ENCODE measurements at regions not wholly inside any gene's neighbourhood (a gene's known extent, or its start where the extent isn't known, plus 50 kb on each side); places are given as distances from the start of the nearest gene placed in this dataset.

DNA sequence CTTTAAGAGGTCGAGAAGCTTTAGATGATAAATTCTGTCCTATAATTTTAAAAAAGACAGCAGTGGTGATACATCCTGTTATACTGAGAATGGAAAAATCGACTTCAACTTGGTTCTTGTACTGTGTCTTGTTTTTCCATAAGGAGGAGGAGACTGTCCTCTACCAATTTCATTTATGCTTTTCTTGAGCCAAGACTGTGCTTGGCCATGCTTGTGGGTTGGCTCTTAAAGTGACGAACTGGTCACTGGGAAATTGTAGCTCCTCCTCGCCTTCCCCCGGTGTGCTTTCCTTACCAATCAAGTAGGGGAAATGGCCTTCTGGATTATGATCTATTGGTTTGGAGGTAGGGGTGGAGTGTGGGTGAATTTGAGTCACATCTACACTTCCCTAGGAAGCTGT is 67.1 kb upstream of the HSPB3 start:
- TF ChIP-seq, protein P1, sequence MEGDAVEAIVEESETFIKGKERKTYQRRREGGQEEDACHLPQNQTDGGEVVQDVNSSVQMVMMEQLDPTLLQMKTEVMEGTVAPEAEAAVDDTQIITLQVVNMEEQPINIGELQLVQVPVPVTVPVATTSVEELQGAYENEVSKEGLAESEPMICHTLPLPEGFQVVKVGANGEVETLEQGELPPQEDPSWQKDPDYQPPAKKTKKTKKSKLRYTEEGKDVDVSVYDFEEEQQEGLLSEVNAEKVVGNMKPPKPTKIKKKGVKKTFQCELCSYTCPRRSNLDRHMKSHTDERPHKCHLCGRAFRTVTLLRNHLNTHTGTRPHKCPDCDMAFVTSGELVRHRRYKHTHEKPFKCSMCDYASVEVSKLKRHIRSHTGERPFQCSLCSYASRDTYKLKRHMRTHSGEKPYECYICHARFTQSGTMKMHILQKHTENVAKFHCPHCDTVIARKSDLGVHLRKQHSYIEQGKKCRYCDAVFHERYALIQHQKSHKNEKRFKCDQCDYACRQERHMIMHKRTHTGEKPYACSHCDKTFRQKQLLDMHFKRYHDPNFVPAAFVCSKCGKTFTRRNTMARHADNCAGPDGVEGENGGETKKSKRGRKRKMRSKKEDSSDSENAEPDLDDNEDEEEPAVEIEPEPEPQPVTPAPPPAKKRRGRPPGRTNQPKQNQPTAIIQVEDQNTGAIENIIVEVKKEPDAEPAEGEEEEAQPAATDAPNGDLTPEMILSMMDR (IDR thresholded peaks at IDR 0.05) = no peak
- TF ChIP-seq POLR2AphosphoS5 (IDR thresholded peaks at IDR 0.05) (no peak), POLR2A (IDR thresholded peaks at IDR 0.05) (no peak), EP300 (IDR thresholded peaks at IDR 0.05) (no peak)

Measured in sigmoid colon (tissue), 4 donors.